GM23338 (cell line): ENCODE measurements at regions not wholly inside any gene's neighbourhood (a gene's known extent, or its start where the extent isn't known, plus 50 kb on each side); places are given as distances from the start of the nearest gene placed in this dataset.

Source experiments
- CTCF ChIP-seq, 2 experiments: fragments of 200-600 bp in 1 of 2; sonication (generic) in 1 of 2; conservative IDR thresholded peaks; 2 replicates each; pipeline versions ENCODE4 v1.5.1 to v1.6.1; 2016 to 2017; ENCODE audit warnings: antibody characterized with exemption in 2 of 2, low read depth in 2 of 2, mild to moderate bottlenecking in 2 of 2, moderate library complexity in 1 of 2
- ETS1 ChIP-seq: IDR thresholded peaks from 2 replicates; pipeline ENCODE4 v1.6.1; 2016; ENCODE audit warnings: antibody characterized with exemption
- POLR2AphosphoS5 ChIP-seq: IDR thresholded peaks from 2 replicates; pipeline ENCODE4 v1.6.1; 2016; ENCODE audit warnings: antibody characterized with exemption, low read depth
- ZNF331 ChIP-seq: fragments of 250-450 bp; sonication (Bioruptor Pico); IDR thresholded peaks from 2 replicates; pipeline ENCODE4 v1.5.0; 2020; ENCODE audit warnings: low read depth, mild to moderate bottlenecking, moderate library complexity

DNA sequence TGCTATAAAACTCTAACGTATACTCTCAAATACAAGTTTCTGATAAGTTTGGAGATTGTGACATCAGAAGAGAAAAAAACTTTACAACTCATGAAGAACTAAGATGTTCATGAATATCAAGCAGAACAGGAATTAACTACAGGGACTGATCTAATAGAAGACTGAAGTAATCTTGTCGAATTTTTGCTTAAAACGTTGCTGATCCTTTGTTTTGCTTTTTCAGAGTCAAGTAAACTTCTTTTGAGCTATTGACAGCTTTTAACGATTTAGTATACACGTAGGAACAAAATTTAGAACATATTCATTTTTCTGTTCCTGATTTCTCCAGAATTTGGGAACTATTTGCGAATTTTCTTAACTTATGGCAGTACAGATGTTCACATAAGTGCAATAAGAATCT, 610.2 kb downstream of the SI start:
- TF ChIP-seq CTCF (conservative IDR thresholded peaks at IDR 0.05; ENCODE audit: low read depth in 2 of 2) = no peak
- TF ChIP-seq ZNF331 (CRISPR knock-in tag) = no peak
- TF ChIP-seq POLR2AphosphoS5 = no peak
- no peak for TF ChIP-seq ETS1
